HEK293 (cell line): ENCODE measurements at regions not wholly inside any gene's neighbourhood (a gene's known extent, or its start where the extent isn't known, plus 50 kb on each side); places are given as distances from the start of the nearest gene placed in this dataset.

Experiments used
- CTCF ChIA-PET: fragments of 350-600 bp; formaldehyde crosslinking; extraction: SDS; loops from one replicate; lab custom pipeline; 2021; ENCODE audit warnings: antibody characterized with exemption; lab: Yijun Ruan, JAX
- POLR2A ChIA-PET: fragments of 300-600 bp; formaldehyde crosslinking; extraction: SDS; loops from one replicate; lab custom pipeline; 2020; ENCODE audit warnings: antibody characterized with exemption, inconsistent platforms; lab: Yijun Ruan, JAX
- H3K27ac ChIP-seq: fragments of 200-500 bp; sonication (Bioruptor generic); 2 replicates; pipeline ENCODE4 v1.5.1; 2014; ENCODE audit warnings: low read depth, low read length, control low read depth, inconsistent platforms; ENCODE audit errors: extremely low read depth
- H3K36me3 ChIP-seq, 2 experiments: fragments of 200-500 bp in 1 of 2; sonication (Bioruptor generic) in 1 of 2; 1 replicate in 1 of 2; 2 replicates in 1 of 2; pipeline ENCODE4 v1.5.1; 2014 to 2017; ENCODE audit warnings: inconsistent platforms in 2 of 2, low read length in 2 of 2; ENCODE audit not compliant: control insufficient read depth in 2 of 2, insufficient read depth in 1 of 2
- H3K4me1 ChIP-seq: fragments of 200-500 bp; sonication (Bioruptor generic); 2 replicates; pipeline ENCODE4 v1.5.1; 2014; ENCODE audit warnings: mild to moderate bottlenecking, low read length, inconsistent platforms; ENCODE audit not compliant: control insufficient read depth, insufficient read depth
- H3K4me3 ChIP-seq: 2 replicates; pipeline ENCODE4 v1.5.1; 2011; ENCODE audit warnings: low read depth, mild to moderate bottlenecking, control low read depth, low read length, moderate library complexity
- H3K9me3 ChIP-seq: fragments of 200-500 bp; sonication (Bioruptor generic); 2 replicates; pipeline ENCODE4 v1.5.1; 2014; ENCODE audit warnings: low read depth, low read length, inconsistent platforms; ENCODE audit not compliant: control insufficient read depth, insufficient read depth
- BCL6B ChIP-seq: fragments of 450-650 bp; formaldehyde crosslinking; IDR thresholded peaks from 2 replicates; pipeline ENCODE4 v1.5.1; 2017; ENCODE audit warnings: missing biosample characterization, missing genetic modification characterization
- MZF1 ChIP-seq: fragments of 450-650 bp; formaldehyde crosslinking; IDR thresholded peaks from 2 replicates; pipeline ENCODE4 v1.5.1; 2017; ENCODE audit warnings: missing biosample characterization, missing genetic modification characterization, borderline replicate concordance
- PRDM4 ChIP-seq: fragments of 450-650 bp; formaldehyde crosslinking; IDR thresholded peaks from 2 replicates; pipeline ENCODE4 v1.5.1; 2017; ENCODE audit warnings: missing biosample characterization, missing genetic modification characterization
- PRDM6 ChIP-seq: fragments of 450-650 bp; formaldehyde crosslinking; IDR thresholded peaks from 2 replicates; pipeline ENCODE4 v1.5.1; 2017; ENCODE audit warnings: missing biosample characterization, missing genetic modification characterization
- RBAK ChIP-seq: fragments of 450-650 bp; formaldehyde crosslinking; IDR thresholded peaks from 2 replicates; pipeline ENCODE4 v1.5.1; 2016; ENCODE audit warnings: missing biosample characterization, missing genetic modification characterization
- TRIM28 ChIP-seq: IDR thresholded peaks from 2 replicates; pipeline ENCODE4 v1.6.1; 2011; ENCODE audit warnings: low read length, control low read depth, borderline replicate concordance
- WT1 ChIP-seq: fragments of 450-650 bp; formaldehyde crosslinking; IDR thresholded peaks from 2 replicates; pipeline ENCODE4 v1.5.1; 2016; ENCODE audit warnings: missing biosample characterization, missing genetic modification characterization
- ZBTB21 ChIP-seq: fragments of 450-650 bp; formaldehyde crosslinking; IDR thresholded peaks from 2 replicates; pipeline ENCODE4 v1.5.1; 2017; ENCODE audit warnings: missing biosample characterization, missing genetic modification characterization
- ZFHX2 ChIP-seq: fragments of 450-650 bp; formaldehyde crosslinking; conservative IDR thresholded peaks from 2 replicates; pipeline ENCODE4 v1.5.1; 2016; ENCODE audit warnings: missing biosample characterization, missing genetic modification characterization
- ZIC2 ChIP-seq: fragments of 450-650 bp; formaldehyde crosslinking; IDR thresholded peaks from 2 replicates; pipeline ENCODE4 v1.5.1; 2016; ENCODE audit warnings: missing biosample characterization, missing genetic modification characterization
- ZNF214 ChIP-seq: fragments of 450-650 bp; formaldehyde crosslinking; IDR thresholded peaks from 2 replicates; pipeline ENCODE4 v1.5.1; 2017; ENCODE audit warnings: missing biosample characterization, mild to moderate bottlenecking, missing genetic modification characterization, borderline replicate concordance
- ZNF23 ChIP-seq: fragments of 450-650 bp; formaldehyde crosslinking; IDR thresholded peaks from 2 replicates; pipeline ENCODE4 v1.5.1; 2016; ENCODE audit warnings: missing biosample characterization, missing genetic modification characterization, borderline replicate concordance
- ZNF292 ChIP-seq: fragments of 450-650 bp; formaldehyde crosslinking; IDR thresholded peaks from 2 replicates; pipeline ENCODE4 v1.5.1; 2016; ENCODE audit warnings: low read depth, missing biosample characterization, missing genetic modification characterization, borderline replicate concordance
- ZNF548 ChIP-seq: fragments of 450-650 bp; formaldehyde crosslinking; IDR thresholded peaks from 2 replicates; pipeline ENCODE4 v1.5.1; 2016; ENCODE audit warnings: missing biosample characterization, missing genetic modification characterization
- ZNF555 ChIP-seq: fragments of 450-650 bp; formaldehyde crosslinking; conservative IDR thresholded peaks from 2 replicates; pipeline ENCODE4 v1.5.1; 2017; ENCODE audit warnings: missing biosample characterization, mild to moderate bottlenecking, missing genetic modification characterization, inconsistent platforms
- ZNF558 ChIP-seq: fragments of 450-650 bp; formaldehyde crosslinking; IDR thresholded peaks from 2 replicates; pipeline ENCODE4 v1.5.1; 2016; ENCODE audit warnings: missing biosample characterization, missing genetic modification characterization
- ZNF560 ChIP-seq: fragments of 450-650 bp; formaldehyde crosslinking; IDR thresholded peaks from 2 replicates; pipeline ENCODE4 v1.5.1; 2017; ENCODE audit warnings: missing biosample characterization, missing genetic modification characterization, borderline replicate concordance
- ZNF596 ChIP-seq: fragments of 450-650 bp; IDR thresholded peaks from 2 replicates; pipeline ENCODE4 v1.5.0; 2018; ENCODE audit warnings: missing biosample characterization, mild to moderate bottlenecking, missing genetic modification characterization, moderate library complexity
- ZNF670 ChIP-seq: fragments of 450-650 bp; formaldehyde crosslinking; IDR thresholded peaks from 2 replicates; pipeline ENCODE4 v1.5.1; 2016; ENCODE audit warnings: missing biosample characterization, missing genetic modification characterization, low read depth
- ZNF701 ChIP-seq: fragments of 450-650 bp; formaldehyde crosslinking; IDR thresholded peaks from 2 replicates; pipeline ENCODE4 v1.5.1; 2016; ENCODE audit warnings: missing biosample characterization, missing genetic modification characterization

- Histone ChIP-seq H3K4me3 (no peak overlapping the region), H3K4me1 (no peaks in the 10 kb centered on the region), H3K27ac (no peak overlapping the region), H3K9me3 (no peaks in the 10 kb centered on the region), H3K36me3 (no peaks in the 10 kb centered on the region)
- TF ChIP-seq ZNF560 (tag by site-specific recombination) (no peak), ZBTB21 (tag by site-specific recombination) (no peak), PRDM4 (tag by site-specific recombination) (no peak), ZNF23 (tag by site-specific recombination) (no peak), ZIC2 (tag by site-specific recombination) (no peak), ZNF701 (tag by site-specific recombination) (no peak), ZNF555 (tag by site-specific recombination) (no peak), ZNF596 (tag by site-specific recombination) (no peak), TRIM28 (0 out of 2 replicates have a peak, but pooled peaks have one; percentile 13), PRDM6 (tag by site-specific recombination) (peak; percentile 32; the same call in 1 of the 2 replicates), ZNF292 (tag by site-specific recombination) (no peak), ZNF214 (tag by site-specific recombination) (no peak), ZNF558 (no peak), ZNF548 (no peak), BCL6B (tag by site-specific recombination) (no peak), MZF1 (tag by site-specific recombination) (no peak), WT1 (tag by site-specific recombination) (peak; percentile 81), ZNF670 (tag by site-specific recombination) (no peak)
- CTCF ChIA-PET: no interaction called here
- POLR2A ChIA-PET: no interaction called here
Measured at GRCh38 chr1:113190930-113191329, 117.9 kb downstream of the LRIG2 start.

- Histone ChIP-seq H3K4me1 (no peaks in the 10 kb centered on the region), H3K4me3 (no peak overlapping the region), H3K9me3 (no peaks in the 10 kb centered on the region), H3K27ac (no peak overlapping the region), H3K36me3 (no peaks in the 10 kb centered on the region)
- TF ChIP-seq RBAK (tag by site-specific recombination): no peak
- TF ChIP-seq ZFHX2 (tag by site-specific recombination): peak; percentile 30; the same call in 1 of the 2 replicates
- ChIA-PET POLR2A (no interaction called here), CTCF (no interaction called here)
Measured at GRCh38 chr1:113191579-113192076, 118.6 kb downstream of the LRIG2 start.
